Activated CD8-positive, alpha-beta memory T cell treated with anti-CD3 and anti-CD28 coated beads for 36 hours (primary cell): ENCODE measurements at regions not wholly inside any gene's neighbourhood (a gene's known extent, or its start where the extent isn't known, plus 50 kb on each side); places are given as distances from the start of the nearest gene placed in this dataset.
"Not testable (repeated sequence)": the region's sequence is repeated elsewhere in the genome, so short reads cannot be mapped to it uniquely, and the experiment has no call there.

ENCODE experiments used
- CTCF ChIA-PET: fragments of 350-600 bp; sonication (Branson Sonifier 250); formaldehyde crosslinking; loops from one replicate; lab custom pipeline; 2021; ENCODE audit warnings: antibody characterized with exemption; lab: Charles Lee
- POLR2A ChIA-PET: fragments of 350-600 bp; sonication (Branson Sonifier 250); formaldehyde crosslinking; loops from one replicate; lab custom pipeline; 2021; ENCODE audit warnings: antibody characterized with exemption; lab: Charles Lee

GRCh38 chr7:138247568-138248333 lies 171.5 kb downstream of the AKR1D1 start:
- POLR2A ChIA-PET, result no interaction called here
- CTCF ChIA-PET, result no interaction called here

DNA sequence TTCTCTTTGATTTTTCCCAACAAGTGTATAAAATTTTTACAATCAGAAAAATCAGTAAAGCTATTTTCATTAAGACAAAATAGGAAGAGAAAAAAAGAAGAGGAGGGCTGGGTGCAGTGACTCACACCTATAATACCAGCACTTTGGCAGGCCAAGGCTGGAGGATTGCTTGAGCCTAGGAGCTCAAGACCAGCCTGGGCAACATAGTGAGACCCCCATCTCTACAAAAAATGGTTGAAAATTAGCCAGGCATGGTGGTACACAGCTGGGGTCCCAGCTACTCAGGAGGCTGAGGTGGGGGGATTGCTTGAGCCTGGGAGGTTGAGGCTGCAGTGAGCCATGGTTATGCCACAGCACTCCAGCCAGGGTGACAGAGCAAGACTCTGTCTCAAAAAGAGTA lies 172.3 kb downstream of the AKR1D1 start:
- POLR2A ChIA-PET, result no interaction called here
- CTCF ChIA-PET, result no interaction called here

- CTCF ChIA-PET, result no interaction called here
- POLR2A ChIA-PET, result no interaction called here
Observed at GRCh38 chr7:138249975-138250374, 173.7 kb downstream of the AKR1D1 start.

DNA sequence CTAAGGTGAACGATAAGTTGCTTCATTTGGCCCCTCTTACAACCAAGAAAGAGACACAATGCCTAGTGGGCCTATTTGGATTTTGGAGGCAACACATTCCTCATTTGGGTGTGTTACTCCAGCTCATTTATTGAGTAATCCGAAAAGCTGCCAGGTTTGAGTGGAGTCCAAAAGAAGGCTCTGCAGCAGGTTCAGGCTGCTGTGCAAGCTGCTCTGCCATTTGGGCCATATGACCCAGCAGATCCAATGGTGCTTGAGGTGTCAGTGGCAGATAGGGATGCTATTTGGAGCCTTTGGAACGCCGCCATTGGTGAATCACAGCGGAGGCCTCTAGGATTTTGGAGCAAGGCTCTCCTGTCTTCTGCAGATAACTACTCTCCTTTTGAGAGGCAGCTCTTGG lies 176.4 kb downstream of the AKR1D1 start:
- POLR2A ChIA-PET, CTCF ChIA-PET: not testable (repeated sequence)

- POLR2A ChIA-PET, result no interaction called here
Observed at GRCh38 chr7:138254444-138254843, 178.2 kb downstream of the AKR1D1 start.

DNA sequence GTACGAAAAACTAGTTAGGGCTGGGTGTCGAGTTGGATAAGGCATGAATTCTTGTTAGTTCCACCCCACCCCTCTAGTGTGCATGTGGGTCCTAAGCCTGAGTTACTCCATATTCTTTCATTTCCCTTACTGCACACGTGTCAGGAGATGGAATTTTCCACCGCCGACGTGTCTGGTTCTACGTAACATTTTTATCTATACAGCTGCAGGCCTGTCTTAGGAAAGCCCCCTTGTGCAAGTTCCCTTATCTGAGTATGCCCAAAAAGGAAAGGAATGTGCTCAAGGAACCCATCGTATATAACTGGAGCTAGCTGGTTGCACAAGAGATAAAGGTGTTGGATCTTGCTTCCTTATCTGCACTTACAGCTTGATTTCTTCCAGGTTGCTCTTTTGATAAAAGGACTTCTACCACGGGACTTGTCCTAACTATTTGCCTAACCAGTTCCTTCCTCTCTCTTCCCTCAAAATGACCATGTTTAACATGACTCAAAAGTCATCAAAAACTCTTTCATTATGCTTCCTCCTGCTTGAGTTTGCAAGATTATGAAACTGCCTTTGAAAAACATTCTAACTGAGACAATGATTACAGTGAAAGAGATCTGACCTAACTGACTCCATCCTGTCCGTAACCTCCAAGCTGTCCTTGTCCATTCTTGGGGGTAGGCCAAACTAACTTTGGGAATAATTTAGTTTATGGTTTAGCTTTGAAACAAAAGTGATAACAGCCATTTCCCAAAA lies 181.4 kb downstream of the AKR1D1 start:
- ChIA-PET POLR2A (no interaction called here), CTCF (no interaction called here)

More at GRCh38 chr7:138254444-138254843, 178.2 kb downstream of the AKR1D1 start:
- CTCF ChIA-PET, result no interaction called here

DNA sequence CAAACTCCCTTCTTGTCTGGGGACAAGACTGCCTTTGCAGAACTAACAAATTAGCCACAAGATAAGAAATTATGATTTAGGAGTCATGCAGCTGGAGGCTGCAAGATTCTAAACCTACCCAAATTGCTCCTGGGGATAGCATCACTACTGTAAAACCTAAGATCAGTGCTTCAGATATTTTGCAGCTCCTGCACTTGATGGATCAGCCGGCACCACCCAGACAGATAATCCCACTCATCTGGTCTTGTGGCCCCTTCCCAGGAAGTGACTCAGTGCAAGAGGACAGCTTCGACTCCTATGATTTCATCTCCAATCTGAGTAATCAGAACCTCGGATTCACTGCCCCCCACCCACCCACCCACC lies 181.9 kb downstream of the AKR1D1 start:
- ChIA-PET POLR2A (no interaction called here), CTCF (no interaction called here)

GRCh38 chr7:138259675-138260074 lies 183.4 kb downstream of the AKR1D1 start:
- CTCF ChIA-PET, result no interaction called here
- POLR2A ChIA-PET, result no interaction called here

GRCh38 chr7:138267934-138268333 lies 191.7 kb downstream of the AKR1D1 start:
- ChIA-PET POLR2A (no interaction called here), CTCF (no interaction called here)

DNA sequence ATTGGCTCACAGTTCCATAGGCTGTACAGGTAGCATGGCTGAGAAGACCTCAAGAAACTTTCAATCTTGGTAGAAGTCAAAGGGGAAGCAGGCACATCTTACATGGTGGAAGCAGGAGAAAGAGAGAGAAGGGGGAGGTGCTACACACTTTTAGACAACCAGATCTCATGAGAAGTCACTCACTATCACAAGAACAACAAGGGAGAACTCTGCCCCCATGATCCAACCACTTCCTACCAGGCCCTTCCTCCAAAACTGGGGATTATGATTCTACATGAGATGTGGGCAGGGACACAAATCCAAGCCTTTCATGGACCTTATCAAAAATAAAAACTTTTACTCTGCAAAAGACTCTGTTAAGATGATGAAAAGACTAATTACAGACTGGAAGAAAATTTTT lies 183.2 kb upstream of the TRIM24 start:
- ChIA-PET POLR2A (no interaction called here), CTCF (no interaction called here)

DNA sequence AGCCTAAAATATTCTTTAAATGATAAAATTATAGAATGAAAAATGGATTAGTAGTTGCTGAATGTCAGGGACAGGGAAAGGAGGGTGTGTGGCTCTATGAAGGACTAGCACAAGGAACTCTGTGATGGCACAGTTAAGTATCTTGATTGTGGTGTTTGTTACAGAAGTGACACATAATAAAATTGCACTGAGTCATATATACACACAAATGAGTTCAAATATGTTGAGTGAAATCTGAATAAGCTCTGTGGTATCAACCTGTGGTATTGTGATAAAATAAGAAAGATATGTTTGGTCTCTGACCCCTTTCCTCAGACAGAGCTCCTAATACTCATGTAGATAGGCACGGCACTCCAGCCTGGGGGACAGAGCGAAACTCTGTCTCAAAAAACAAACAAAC lies 181.5 kb upstream of the TRIM24 start:
- ChIA-PET POLR2A (no interaction called here), CTCF (no interaction called here)

- ChIA-PET CTCF (interaction anchor here (0.5 to 0.7 kb wide), 2 partner anchors 73 to 142 kb away, joined by 3 to 4 read pairs; no protein-coding TSS in a partner anchor), POLR2A (no interaction called here)
Observed at GRCh38 chr7:138282997-138283396, 177.1 kb upstream of the TRIM24 start.

GRCh38 chr7:138285129-138285528 lies 174.9 kb upstream of the TRIM24 start:
- ChIA-PET CTCF (no interaction called here), POLR2A (no interaction called here)

- POLR2A ChIA-PET, result no interaction called here
- CTCF ChIA-PET, result no interaction called here
Observed at GRCh38 chr7:138286846-138287245, 173.2 kb upstream of the TRIM24 start.

GRCh38 chr7:138287549-138287948 lies 172.5 kb upstream of the TRIM24 start:
- POLR2A ChIA-PET, result no interaction called here
- CTCF ChIA-PET, result no interaction called here

DNA sequence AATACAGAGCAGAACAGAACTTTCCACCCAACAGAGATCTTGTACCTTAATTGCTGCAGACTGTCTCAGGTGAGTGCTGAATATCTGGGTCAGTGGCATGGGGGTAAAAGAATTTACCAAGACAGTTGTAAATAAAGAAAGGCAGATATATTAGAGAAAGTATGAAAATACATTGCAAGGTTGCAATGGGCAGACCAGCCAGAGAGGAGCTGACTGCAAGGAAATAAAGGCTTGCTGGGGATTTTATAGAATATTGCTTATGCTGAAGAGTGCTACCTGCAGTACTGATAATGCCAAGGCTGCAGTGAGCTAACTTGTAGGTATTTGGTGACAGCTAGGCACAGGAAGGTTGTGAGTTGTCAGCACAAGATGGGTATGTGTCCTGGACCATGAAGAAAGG lies 171.0 kb upstream of the TRIM24 start:
- CTCF ChIA-PET, result no interaction called here
- POLR2A ChIA-PET, result no interaction called here

DNA sequence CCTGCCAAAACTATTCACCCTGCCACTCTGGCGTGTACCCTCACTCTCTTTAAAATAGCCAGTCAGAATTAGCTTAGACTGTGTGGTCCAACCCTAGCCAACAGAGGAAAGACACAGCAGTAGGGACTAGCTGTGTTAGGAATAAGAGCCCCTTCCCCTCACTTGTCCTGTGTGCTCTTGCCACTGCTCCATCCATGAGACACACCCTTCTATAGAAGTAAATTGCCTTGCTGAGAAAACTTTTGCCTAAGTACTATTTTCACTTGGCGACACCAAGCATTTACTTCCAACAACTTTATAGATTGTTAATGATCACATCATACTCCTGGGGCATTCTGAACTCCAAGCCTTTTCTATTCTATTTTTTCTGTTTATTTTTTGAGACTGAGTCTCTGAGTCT lies 170.2 kb upstream of the TRIM24 start:
- ChIA-PET POLR2A (no interaction called here), CTCF (no interaction called here)

GRCh38 chr7:138292951-138293350 lies 167.1 kb upstream of the TRIM24 start:
- CTCF ChIA-PET, result no interaction called here
- POLR2A ChIA-PET, result interaction anchor here (0.6 kb wide), 1 partner anchor 150 kb away, joined by 3 read pairs; no protein-coding TSS in a partner anchor

- ChIA-PET POLR2A (no interaction called here), CTCF (no interaction called here)
Observed at GRCh38 chr7:138295049-138295637, 164.9 kb upstream of the TRIM24 start.

GRCh38 chr7:138297526-138297925 lies 162.5 kb upstream of the TRIM24 start:
- POLR2A ChIA-PET, result no interaction called here
- CTCF ChIA-PET, result no interaction called here

GRCh38 chr7:138299066-138299465 lies 161.0 kb upstream of the TRIM24 start:
- CTCF ChIA-PET, result no interaction called here

More at GRCh38 chr7:138299066-138299465, 161.0 kb upstream of the TRIM24 start:
- POLR2A ChIA-PET, result no interaction called here
